ENCODE measurements at regions not wholly inside any gene's neighbourhood (a gene's known extent, or its start where the extent isn't known, plus 50 kb on each side); places are given as distances from the start of the nearest gene placed in this dataset.
A peak's percentile ranks its signal among the peaks of the same experiment; 100 is the strongest.

GRCh38 chr2:5215989-5216607, 476.1 kb upstream of the SOX11 start:
- TF ChIP-seq Cebpa-rat (IDR thresholded peaks at IDR 0.05) = no peak
- Histone ChIP-seq H3K9ac (no peak overlapping the region), H3K4me1 (peaks cover 9% of the 10 kb centered on the region), H3K27ac (no peak overlapping the region), H3K4me2 (no peak overlapping the region), H3K36me3 (no peaks in the 10 kb centered on the region), H3K9me3 (no peaks in the 10 kb centered on the region), H3K4me3 (no peak overlapping the region), H4K20me1 (no peaks in the 10 kb centered on the region), H3K27me3 (no peaks in the 10 kb centered on the region)

DNA sequence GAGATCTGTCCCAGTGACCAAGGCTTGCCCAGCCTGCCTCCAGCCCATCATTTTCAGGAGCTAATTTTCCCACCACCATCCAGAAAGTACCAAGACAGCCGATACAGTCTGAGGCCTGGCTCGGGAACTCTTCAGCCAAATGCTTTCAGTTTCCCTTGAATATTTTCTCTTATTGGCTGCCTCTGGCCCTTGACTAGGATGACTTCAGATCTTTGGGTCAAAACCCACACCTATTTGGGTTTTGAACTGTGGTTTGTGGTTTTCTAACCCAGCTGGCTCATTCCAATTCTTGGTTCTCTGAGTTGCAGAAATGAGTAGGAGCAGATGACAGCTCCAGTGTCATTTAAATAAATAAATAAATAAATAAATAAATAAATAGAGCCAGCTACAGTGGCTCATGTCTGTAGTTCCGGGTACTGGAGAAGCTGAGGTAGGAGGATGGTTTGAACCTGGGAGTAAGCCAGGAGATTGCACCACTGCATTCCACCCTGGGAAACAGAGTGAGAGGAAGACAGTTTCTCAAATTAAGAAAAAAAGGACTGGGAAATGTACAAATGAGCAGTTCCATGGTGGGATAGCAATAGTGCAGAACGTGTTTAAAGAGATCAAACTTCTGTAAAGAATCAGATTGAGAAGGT, 465.0 kb upstream of the SOX11 start:
- no peaks in the 10 kb centered on the region for H4K20me1 ChIP-seq
- H3K9me3 ChIP-seq = no peaks in the 10 kb centered on the region
- no peak overlapping the region for H3K27ac ChIP-seq
- peak overlapping the region; percentile 46 for H3K4me2 ChIP-seq
- H3K36me3 ChIP-seq = no peaks in the 10 kb centered on the region
- H3K27me3 ChIP-seq = no peaks in the 10 kb centered on the region
- H3K9ac ChIP-seq = no peak overlapping the region
- no peak for TF ChIP-seq Cebpa-rat (IDR thresholded peaks at IDR 0.05)
- peaks cover 9% of the 10 kb centered on the region for H3K4me1 ChIP-seq
- no peak overlapping the region for H3K4me3 ChIP-seq

GRCh38 chr2:5229574-5229973, 462.6 kb upstream of the SOX11 start:
- H3K4me1 ChIP-seq = peaks cover 9% of the 10 kb centered on the region
- no peak for TF ChIP-seq Cebpa-rat (IDR thresholded peaks at IDR 0.05)
- no peaks in the 10 kb centered on the region for H3K36me3 ChIP-seq
- H3K9ac ChIP-seq = no peak overlapping the region
- H3K4me3 ChIP-seq = no peak overlapping the region
- H3K4me2 ChIP-seq = no peak overlapping the region
- no peaks in the 10 kb centered on the region for H3K27me3 ChIP-seq
- H4K20me1 ChIP-seq = no peaks in the 10 kb centered on the region
- H3K9me3 ChIP-seq = no peaks in the 10 kb centered on the region
- no peak overlapping the region for H3K27ac ChIP-seq

DNA sequence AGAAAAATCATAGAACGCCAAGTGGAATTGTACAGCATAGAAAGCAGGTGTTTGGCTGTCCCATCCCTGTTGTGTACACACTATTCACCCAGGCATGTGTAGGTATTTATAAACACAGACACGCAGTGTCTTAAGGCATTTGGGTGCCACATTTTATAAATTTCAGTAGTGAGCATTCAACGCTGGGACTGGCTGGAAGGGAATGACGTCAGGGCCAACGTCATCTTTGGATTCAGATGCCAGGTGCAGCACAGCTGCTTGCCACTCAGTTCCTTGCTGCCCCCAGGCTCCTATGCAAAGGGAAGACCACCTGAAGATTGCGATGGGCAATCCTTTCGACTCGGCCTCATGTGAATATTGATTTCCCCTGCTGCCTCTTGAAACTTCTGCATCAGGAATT, 461.7 kb upstream of the SOX11 start:
- no peak overlapping the region for H3K9ac ChIP-seq
- no peaks in the 10 kb centered on the region for H3K36me3 ChIP-seq
- H3K4me1 ChIP-seq = peaks cover 9% of the 10 kb centered on the region
- no peaks in the 10 kb centered on the region for H3K27me3 ChIP-seq
- H4K20me1 ChIP-seq = no peaks in the 10 kb centered on the region
- H3K9me3 ChIP-seq = no peaks in the 10 kb centered on the region
- no peak overlapping the region for H3K4me2 ChIP-seq
- H3K27ac ChIP-seq = no peak overlapping the region
- TF ChIP-seq Cebpa-rat (IDR thresholded peaks at IDR 0.05) = no peak
- H3K4me3 ChIP-seq = no peak overlapping the region

DNA sequence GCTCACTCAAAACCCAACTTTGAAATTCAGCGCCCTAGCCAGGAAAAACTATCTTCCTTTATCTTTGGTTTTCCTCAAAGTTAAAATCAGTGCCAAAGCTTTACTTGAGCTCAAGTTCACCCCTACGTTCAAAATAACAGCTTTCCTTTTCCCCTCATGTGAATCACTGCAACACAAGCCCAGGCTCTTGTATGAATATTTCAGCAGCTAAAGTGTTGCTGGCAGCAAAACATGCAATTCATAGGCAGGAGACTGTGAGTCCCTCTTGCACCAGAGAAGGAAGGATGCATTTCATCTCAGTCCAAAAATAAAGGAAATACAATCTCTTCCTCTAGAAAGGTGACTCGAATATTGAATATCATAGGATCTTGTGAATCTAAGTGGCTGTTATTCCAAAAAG, 461.3 kb upstream of the SOX11 start:
- Histone ChIP-seq H3K4me1 (peaks cover 9% of the 10 kb centered on the region), H4K20me1 (no peaks in the 10 kb centered on the region), H3K27me3 (no peaks in the 10 kb centered on the region), H3K9ac (no peak overlapping the region), H3K27ac (no peak overlapping the region), H3K4me2 (no peak overlapping the region), H3K4me3 (no peak overlapping the region), H3K9me3 (no peaks in the 10 kb centered on the region), H3K36me3 (no peaks in the 10 kb centered on the region)
- TF ChIP-seq Cebpa-rat (IDR thresholded peaks at IDR 0.05) = no peak

DNA sequence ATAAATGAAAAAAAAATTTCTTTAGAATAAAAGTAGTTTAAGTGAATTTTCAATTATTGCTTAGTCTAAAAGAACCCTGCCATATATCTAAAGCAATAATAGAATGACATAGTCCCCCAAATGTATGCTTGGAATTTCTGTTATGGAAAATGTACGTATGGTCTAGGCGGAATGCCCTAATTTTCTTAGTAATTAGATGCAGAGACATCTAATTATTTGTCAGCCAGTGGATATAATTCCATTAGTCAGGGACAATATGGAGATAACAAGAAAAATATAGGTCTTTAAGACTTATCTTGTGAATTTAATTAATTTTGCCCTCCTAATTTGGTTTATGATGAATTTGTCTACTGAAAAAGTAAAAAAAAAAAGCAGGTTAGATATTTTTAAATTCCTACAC, 460.9 kb upstream of the SOX11 start:
- no peaks in the 10 kb centered on the region for H3K9me3 ChIP-seq

GRCh38 chr2:5234563-5234962, 457.6 kb upstream of the SOX11 start:
- H3K4me2 ChIP-seq = no peak overlapping the region
- H3K4me1 ChIP-seq = no peaks in the 10 kb centered on the region
- H3K27ac ChIP-seq = no peak overlapping the region
- no peaks in the 10 kb centered on the region for H4K20me1 ChIP-seq
- no peak overlapping the region for H3K4me3 ChIP-seq
- TF ChIP-seq Cebpa-rat (IDR thresholded peaks at IDR 0.05) = no peak
- no peak overlapping the region for H3K9ac ChIP-seq
- H3K9me3 ChIP-seq = no peaks in the 10 kb centered on the region
- H3K27me3 ChIP-seq = no peaks in the 10 kb centered on the region
- no peaks in the 10 kb centered on the region for H3K36me3 ChIP-seq

More for the DNA sequence above, 460.9 kb upstream of the SOX11 start:
- H3K4me2 ChIP-seq = no peak overlapping the region
- no peak overlapping the region for H3K27ac ChIP-seq
- TF ChIP-seq Cebpa-rat (IDR thresholded peaks at IDR 0.05) = no peak
- no peaks in the 10 kb centered on the region for H3K27me3 ChIP-seq
- no peaks in the 10 kb centered on the region for H4K20me1 ChIP-seq
- peaks cover 9% of the 10 kb centered on the region for H3K4me1 ChIP-seq
- no peak overlapping the region for H3K9ac ChIP-seq
- no peaks in the 10 kb centered on the region for H3K36me3 ChIP-seq
- no peak overlapping the region for H3K4me3 ChIP-seq

GRCh38 chr2:5235701-5236100, 456.5 kb upstream of the SOX11 start:
- Histone ChIP-seq H3K27me3 (no peaks in the 10 kb centered on the region), H4K20me1 (no peaks in the 10 kb centered on the region), H3K9me3 (no peaks in the 10 kb centered on the region), H3K27ac (no peak overlapping the region), H3K36me3 (no peaks in the 10 kb centered on the region), H3K4me3 (no peak overlapping the region), H3K4me1 (no peaks in the 10 kb centered on the region), H3K4me2 (no peak overlapping the region), H3K9ac (no peak overlapping the region)
- no peak for TF ChIP-seq Cebpa-rat (IDR thresholded peaks at IDR 0.05)

DNA sequence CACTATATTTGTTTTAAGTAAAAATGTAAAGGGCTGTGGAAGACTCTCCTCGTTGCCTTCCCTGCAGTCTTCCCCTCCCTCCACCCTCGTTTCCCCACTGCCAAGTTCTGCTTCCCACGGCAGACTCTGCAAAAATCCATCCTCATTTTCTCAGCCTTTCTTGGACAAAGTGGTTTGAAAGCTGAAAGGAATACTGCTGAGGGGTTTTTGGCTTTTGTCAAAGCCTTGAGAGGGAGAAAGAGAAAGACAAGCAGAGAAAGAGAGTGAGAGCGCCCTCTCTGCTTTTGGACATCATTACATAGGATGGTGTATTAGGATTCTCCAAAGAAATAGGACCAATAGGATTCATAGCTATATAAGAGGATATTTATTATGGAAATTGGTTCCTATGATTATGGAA, 455.9 kb upstream of the SOX11 start:
- TF ChIP-seq Cebpa-rat (IDR thresholded peaks at IDR 0.05) = no peak
- no peak overlapping the region for H3K4me2 ChIP-seq
- H3K36me3 ChIP-seq = no peaks in the 10 kb centered on the region
- H3K27me3 ChIP-seq = no peaks in the 10 kb centered on the region
- no peak overlapping the region for H3K4me3 ChIP-seq
- no peak overlapping the region for H3K9ac ChIP-seq
- H3K27ac ChIP-seq = no peak overlapping the region
- H3K4me1 ChIP-seq = no peaks in the 10 kb centered on the region
- H4K20me1 ChIP-seq = no peaks in the 10 kb centered on the region
- H3K9me3 ChIP-seq = no peaks in the 10 kb centered on the region

GRCh38 chr2:5242751-5243150, 449.4 kb upstream of the SOX11 start:
- no peak overlapping the region for H3K4me2 ChIP-seq
- H3K36me3 ChIP-seq = no peaks in the 10 kb centered on the region
- no peak overlapping the region for H3K27ac ChIP-seq
- no peak overlapping the region for H3K4me3 ChIP-seq
- H3K27me3 ChIP-seq = no peaks in the 10 kb centered on the region
- no peaks in the 10 kb centered on the region for H3K9me3 ChIP-seq
- no peak for TF ChIP-seq Cebpa-rat (IDR thresholded peaks at IDR 0.05)
- no peak overlapping the region for H3K9ac ChIP-seq
- no peaks in the 10 kb centered on the region for H3K4me1 ChIP-seq
- no peaks in the 10 kb centered on the region for H4K20me1 ChIP-seq
